ENCODE measurements at regions not wholly inside any gene's neighbourhood (a gene's known extent, or its start where the extent isn't known, plus 50 kb on each side); places are given as distances from the start of the nearest gene placed in this dataset.
"Not testable (repeated sequence)": the region's sequence is repeated elsewhere in the genome, so short reads cannot be mapped to it uniquely, and the experiment has no call there.

- H3K27me3 ChIP-seq (ENCODE audit: low read depth, low read length), result no peaks in the 10 kb centered on the region
- no peaks in the 10 kb centered on the region for H3K36me3 ChIP-seq (ENCODE audit: control insufficient read depth in 1 of 2, insufficient read depth in 2 of 2, low read length in 2 of 2)
- H3K9me3 ChIP-seq (ENCODE audit: control insufficient read depth in 1 of 2, low read length in 2 of 2), result no peaks in the 10 kb centered on the region
- H3K4me3 ChIP-seq (ENCODE audit: low read depth in 1 of 2, low read length in 2 of 2), result no peak overlapping the region
- H3K27ac ChIP-seq (ENCODE audit: low read length), result no peak overlapping the region
- H3K4me1 ChIP-seq (ENCODE audit: control insufficient read depth in 1 of 2, insufficient read depth in 2 of 2, low read length in 2 of 2), result no peaks in the 10 kb centered on the region
These were observed 80.3 kb upstream of the LYZL2 start for GRCh38 chr10:30709700-30710358.

GRCh38 chr10:30709229-30709628, 79.7 kb upstream of the LYZL2 start:
- Histone ChIP-seq H3K4me1 (ENCODE audit: control insufficient read depth in 1 of 2, insufficient read depth in 2 of 2, low read length in 2 of 2) (no peaks in the 10 kb centered on the region), H3K9me3 (ENCODE audit: control insufficient read depth in 1 of 2, low read length in 2 of 2) (no peaks in the 10 kb centered on the region), H3K27me3 (ENCODE audit: low read depth, low read length) (no peaks in the 10 kb centered on the region), H3K27ac (ENCODE audit: low read length) (no peak overlapping the region), H3K4me3 (ENCODE audit: low read depth in 1 of 2, low read length in 2 of 2) (no peak overlapping the region), H3K36me3 (ENCODE audit: control insufficient read depth in 1 of 2, insufficient read depth in 2 of 2, low read length in 2 of 2) (no peaks in the 10 kb centered on the region)

- Histone ChIP-seq H3K9me3 (ENCODE audit: control insufficient read depth in 1 of 2, low read length in 2 of 2) (no peaks in the 10 kb centered on the region), H3K4me1 (ENCODE audit: control insufficient read depth in 1 of 2, insufficient read depth in 2 of 2, low read length in 2 of 2) (no peaks in the 10 kb centered on the region), H3K27ac (ENCODE audit: low read length) (no peak overlapping the region), H3K4me3 (ENCODE audit: low read depth in 1 of 2, low read length in 2 of 2) (no peak overlapping the region), H3K27me3 (ENCODE audit: low read depth, low read length) (no peaks in the 10 kb centered on the region), H3K36me3 (ENCODE audit: control insufficient read depth in 1 of 2, insufficient read depth in 2 of 2, low read length in 2 of 2) (no peaks in the 10 kb centered on the region)
These were observed 78.7 kb upstream of the LYZL2 start for GRCh38 chr10:30708234-30708633.

GRCh38 chr10:30706189-30706588, 76.6 kb upstream of the LYZL2 start:
- not testable (repeated sequence) for H3K36me3 ChIP-seq (ENCODE audit: control insufficient read depth in 1 of 2, insufficient read depth in 2 of 2, low read length in 2 of 2); H3K27me3 ChIP-seq (ENCODE audit: low read depth, low read length); H3K27ac ChIP-seq (ENCODE audit: low read length); H3K4me1 ChIP-seq (ENCODE audit: control insufficient read depth in 1 of 2, insufficient read depth in 2 of 2, low read length in 2 of 2); H3K4me3 ChIP-seq (ENCODE audit: low read depth in 1 of 2, low read length in 2 of 2); H3K9me3 ChIP-seq (ENCODE audit: control insufficient read depth in 1 of 2, low read length in 2 of 2)

- Histone ChIP-seq H3K36me3 (ENCODE audit: control insufficient read depth in 1 of 2, insufficient read depth in 2 of 2, low read length in 2 of 2) (no peaks in the 10 kb centered on the region), H3K9me3 (ENCODE audit: control insufficient read depth in 1 of 2, low read length in 2 of 2) (no peaks in the 10 kb centered on the region), H3K27ac (ENCODE audit: low read length) (no peak overlapping the region), H3K4me1 (ENCODE audit: control insufficient read depth in 1 of 2, insufficient read depth in 2 of 2, low read length in 2 of 2) (peaks cover 0 to 2% of the 10 kb centered on the region in 2 donors), H3K4me3 (ENCODE audit: low read depth in 1 of 2, low read length in 2 of 2) (no peak overlapping the region), H3K27me3 (ENCODE audit: low read depth, low read length) (no peaks in the 10 kb centered on the region)
These were observed 76.1 kb upstream of the LYZL2 start for GRCh38 chr10:30705625-30706149.

- H3K4me1 ChIP-seq (ENCODE audit: control insufficient read depth in 1 of 2, insufficient read depth in 2 of 2, low read length in 2 of 2), result peaks cover 0 to 5% of the 10 kb centered on the region in 2 donors
- H3K27ac ChIP-seq (ENCODE audit: low read length), result no peak overlapping the region
- no peaks in the 10 kb centered on the region for H3K36me3 ChIP-seq (ENCODE audit: control insufficient read depth in 1 of 2, insufficient read depth in 2 of 2, low read length in 2 of 2)
- H3K4me3 ChIP-seq (ENCODE audit: low read depth in 1 of 2, low read length in 2 of 2), result no peak overlapping the region
- no peaks in the 10 kb centered on the region for H3K9me3 ChIP-seq (ENCODE audit: control insufficient read depth in 1 of 2, low read length in 2 of 2)
- no peaks in the 10 kb centered on the region for H3K27me3 ChIP-seq (ENCODE audit: low read depth, low read length)
These were observed 75.6 kb upstream of the LYZL2 start for GRCh38 chr10:30705101-30705624.

GRCh38 chr10:30704601-30705100, 75.1 kb upstream of the LYZL2 start:
- H3K27ac ChIP-seq (ENCODE audit: low read length); H3K9me3 ChIP-seq (ENCODE audit: control insufficient read depth in 1 of 2, low read length in 2 of 2); H3K4me1 ChIP-seq (ENCODE audit: control insufficient read depth in 1 of 2, insufficient read depth in 2 of 2, low read length in 2 of 2); H3K27me3 ChIP-seq (ENCODE audit: low read depth, low read length); H3K36me3 ChIP-seq (ENCODE audit: control insufficient read depth in 1 of 2, insufficient read depth in 2 of 2, low read length in 2 of 2); H3K4me3 ChIP-seq (ENCODE audit: low read depth in 1 of 2, low read length in 2 of 2): not testable (repeated sequence)

GRCh38 chr10:30704026-30704600, 74.6 kb upstream of the LYZL2 start:
- Histone ChIP-seq H3K9me3 (ENCODE audit: control insufficient read depth in 1 of 2, low read length in 2 of 2) (no peaks in the 10 kb centered on the region), H3K4me3 (ENCODE audit: low read depth in 1 of 2, low read length in 2 of 2) (no peak overlapping the region), H3K27ac (ENCODE audit: low read length) (no peak overlapping the region), H3K27me3 (ENCODE audit: low read depth, low read length) (no peaks in the 10 kb centered on the region), H3K36me3 (ENCODE audit: control insufficient read depth in 1 of 2, insufficient read depth in 2 of 2, low read length in 2 of 2) (no peaks in the 10 kb centered on the region), H3K4me1 (ENCODE audit: control insufficient read depth in 1 of 2, insufficient read depth in 2 of 2, low read length in 2 of 2) (peaks cover 0 to 5% of the 10 kb centered on the region in 2 donors)

GRCh38 chr10:30703446-30703845, 73.9 kb upstream of the LYZL2 start:
- H3K27me3 ChIP-seq (ENCODE audit: low read depth, low read length); H3K36me3 ChIP-seq (ENCODE audit: control insufficient read depth in 1 of 2, insufficient read depth in 2 of 2, low read length in 2 of 2); H3K27ac ChIP-seq (ENCODE audit: low read length); H3K9me3 ChIP-seq (ENCODE audit: control insufficient read depth in 1 of 2, low read length in 2 of 2); H3K4me3 ChIP-seq (ENCODE audit: low read depth in 1 of 2, low read length in 2 of 2); H3K4me1 ChIP-seq (ENCODE audit: control insufficient read depth in 1 of 2, insufficient read depth in 2 of 2, low read length in 2 of 2): not testable (repeated sequence)

- H3K36me3 ChIP-seq (ENCODE audit: control insufficient read depth in 1 of 2, insufficient read depth in 2 of 2, low read length in 2 of 2), result no peaks in the 10 kb centered on the region
- H3K9me3 ChIP-seq (ENCODE audit: control insufficient read depth in 1 of 2, low read length in 2 of 2), result no peaks in the 10 kb centered on the region
- H3K27me3 ChIP-seq (ENCODE audit: low read depth, low read length), result no peaks in the 10 kb centered on the region
- peaks cover 0 to 5% of the 10 kb centered on the region in 2 donors for H3K4me1 ChIP-seq (ENCODE audit: control insufficient read depth in 1 of 2, insufficient read depth in 2 of 2, low read length in 2 of 2)
- H3K4me3 ChIP-seq (ENCODE audit: low read depth in 1 of 2, low read length in 2 of 2), result no peak overlapping the region
- H3K27ac ChIP-seq (ENCODE audit: low read length), result no peak overlapping the region
These were observed 73.3 kb upstream of the LYZL2 start for GRCh38 chr10:30702860-30703259.

- Histone ChIP-seq H3K4me3 (ENCODE audit: low read depth in 1 of 2, low read length in 2 of 2) (no peak overlapping the region), H3K27ac (ENCODE audit: low read length) (no peak overlapping the region), H3K36me3 (ENCODE audit: control insufficient read depth in 1 of 2, insufficient read depth in 2 of 2, low read length in 2 of 2) (no peaks in the 10 kb centered on the region), H3K9me3 (ENCODE audit: control insufficient read depth in 1 of 2, low read length in 2 of 2) (no peaks in the 10 kb centered on the region), H3K4me1 (ENCODE audit: control insufficient read depth in 1 of 2, insufficient read depth in 2 of 2, low read length in 2 of 2) (peaks cover 0 to 5% of the 10 kb centered on the region in 2 donors), H3K27me3 (ENCODE audit: low read depth, low read length) (no peaks in the 10 kb centered on the region)
These were observed 72.1 kb upstream of the LYZL2 start for GRCh38 chr10:30701451-30702173.
